ENCODE measurements at regions not wholly inside any gene's neighbourhood (a gene's known extent, or its start where the extent isn't known, plus 50 kb on each side); places are given as distances from the start of the nearest gene placed in this dataset.

- TF ChIP-seq POLR2A (IDR thresholded peaks at IDR 0.05; ENCODE audit: low read depth, low read length) (no peak), POLR2AphosphoS5 (IDR thresholded peaks at IDR 0.05; ENCODE audit: low read depth, low read length) (no peak)
Observed at GRCh38 chr5:18003312-18003711, 369.1 kb downstream of the TAF11L14 start.

Data from GM12892 (cell line).